Activated CD4-positive, alpha-beta T cell treated with anti-CD3 and anti-CD28 coated beads, Interleukin-2, Interleukin-6, amounts not matched to agents 100 ng/mL and 50 ng/mL, durations not matched to agents 16 hours and 8 hours (primary cell): ENCODE measurements at regions not wholly inside any gene's neighbourhood (a gene's known extent, or its start where the extent isn't known, plus 50 kb on each side); places are given as distances from the start of the nearest gene placed in this dataset.

Experiments used
- DNase-seq: peaks from one replicate; pipeline ENCODE4 v3.0.0-alpha.2; 2020

GRCh38 chr4:126058596-126058995 is 743.8 kb downstream of the FAT4 start:
- DNase-seq, result no peak

DNA sequence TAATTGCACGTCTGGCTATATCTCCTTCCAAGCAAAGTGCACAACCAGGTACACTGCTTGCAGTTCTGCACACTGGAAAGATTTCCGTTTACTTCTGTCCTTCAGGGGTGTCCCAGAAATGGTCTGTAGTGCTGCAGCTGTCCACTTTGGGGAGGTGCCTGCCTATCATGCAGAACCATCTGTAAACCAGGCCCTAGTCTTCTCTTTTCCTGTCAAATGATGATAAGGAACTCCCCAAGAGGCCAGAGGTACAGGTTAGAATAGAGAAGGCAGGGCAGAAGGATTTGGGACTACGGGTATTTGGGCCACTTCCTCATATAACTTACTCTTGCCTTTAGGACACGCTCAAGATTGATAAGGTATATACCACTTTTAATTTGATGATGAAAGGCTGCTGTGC is 746.9 kb downstream of the FAT4 start:
- no peak for DNase-seq

DNA sequence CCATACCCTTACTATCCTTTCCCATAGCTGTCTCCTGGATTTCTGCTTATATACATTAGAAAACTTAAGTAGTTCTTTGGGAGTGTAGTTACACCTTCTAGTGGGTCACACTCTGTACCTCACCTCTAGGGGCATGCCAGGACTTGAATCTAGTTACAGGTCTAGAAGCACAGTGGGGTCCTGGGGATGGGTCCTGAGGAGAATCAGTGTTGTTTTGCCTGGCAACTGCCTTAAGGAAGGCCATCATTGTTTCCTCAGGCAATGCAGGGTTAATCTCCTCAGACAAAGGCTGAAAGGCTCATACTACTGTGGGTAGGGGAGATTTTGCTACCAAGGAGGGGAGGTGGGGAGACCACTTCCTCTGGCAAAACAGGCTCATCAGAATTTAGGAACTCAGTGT is 750.3 kb downstream of the FAT4 start:
- DNase-seq, result no peak

- no peak for DNase-seq
Observed at GRCh38 chr4:126071346-126072333, 756.9 kb downstream of the FAT4 start.

DNA sequence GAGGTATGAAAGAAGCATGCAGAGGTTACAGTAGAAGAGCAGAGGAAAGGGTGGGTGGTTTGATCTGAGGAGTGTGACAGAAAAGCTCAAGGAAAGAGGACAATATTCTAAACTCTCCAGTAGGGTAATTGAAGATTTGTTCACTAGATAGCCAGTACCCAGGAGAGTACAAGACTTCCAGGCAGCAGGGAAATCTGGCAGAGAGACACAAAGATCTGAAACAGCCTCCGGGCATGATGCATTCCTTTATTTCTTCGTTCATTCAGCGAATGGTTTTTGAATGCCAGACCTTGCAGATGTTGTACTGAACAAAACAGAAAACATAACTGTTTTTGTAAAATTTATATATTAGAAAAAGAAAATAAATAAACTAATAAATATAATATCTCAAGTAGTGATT is 766.6 kb downstream of the FAT4 start:
- no peak for DNase-seq

- DNase-seq, result no peak
Observed at GRCh38 chr4:126086041-126086440, 771.3 kb downstream of the FAT4 start.

GRCh38 chr4:126087101-126087500 is 772.3 kb downstream of the FAT4 start:
- no peak for DNase-seq

GRCh38 chr4:126097155-126097799 is 782.5 kb downstream of the FAT4 start:
- DNase-seq, result no peak

- no peak for DNase-seq
Observed at GRCh38 chr4:126106658-126107057, 791.9 kb downstream of the FAT4 start.

DNA sequence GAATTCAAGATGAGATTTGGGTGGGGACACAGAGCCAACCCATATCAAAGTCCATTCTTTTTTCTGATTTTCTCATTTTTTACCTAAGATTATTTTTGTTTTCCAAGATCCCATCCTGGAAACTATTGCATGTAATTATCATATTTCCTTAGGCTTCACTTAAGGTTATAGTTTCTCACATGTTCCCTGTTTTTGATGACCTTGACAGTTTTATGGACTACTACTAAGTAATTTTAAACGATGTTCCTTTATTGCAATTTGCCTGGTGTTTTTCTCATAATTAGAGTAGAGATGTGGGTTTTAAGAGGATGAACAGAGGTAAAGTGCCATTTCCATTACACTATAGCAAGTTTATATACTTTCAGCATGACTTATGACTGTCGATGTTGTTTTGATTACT is 795.1 kb downstream of the FAT4 start:
- DNase-seq, result no peak

GRCh38 chr4:126113058-126113457 is 798.3 kb downstream of the FAT4 start:
- no peak for DNase-seq

- DNase-seq, result no peak
Observed at GRCh38 chr4:126123611-126124325, 809.0 kb downstream of the FAT4 start.

GRCh38 chr4:126124818-126125217 is 810.1 kb downstream of the FAT4 start:
- no peak for DNase-seq

- DNase-seq, result no peak
Observed at GRCh38 chr4:126130215-126130614, 815.5 kb downstream of the FAT4 start.

DNA sequence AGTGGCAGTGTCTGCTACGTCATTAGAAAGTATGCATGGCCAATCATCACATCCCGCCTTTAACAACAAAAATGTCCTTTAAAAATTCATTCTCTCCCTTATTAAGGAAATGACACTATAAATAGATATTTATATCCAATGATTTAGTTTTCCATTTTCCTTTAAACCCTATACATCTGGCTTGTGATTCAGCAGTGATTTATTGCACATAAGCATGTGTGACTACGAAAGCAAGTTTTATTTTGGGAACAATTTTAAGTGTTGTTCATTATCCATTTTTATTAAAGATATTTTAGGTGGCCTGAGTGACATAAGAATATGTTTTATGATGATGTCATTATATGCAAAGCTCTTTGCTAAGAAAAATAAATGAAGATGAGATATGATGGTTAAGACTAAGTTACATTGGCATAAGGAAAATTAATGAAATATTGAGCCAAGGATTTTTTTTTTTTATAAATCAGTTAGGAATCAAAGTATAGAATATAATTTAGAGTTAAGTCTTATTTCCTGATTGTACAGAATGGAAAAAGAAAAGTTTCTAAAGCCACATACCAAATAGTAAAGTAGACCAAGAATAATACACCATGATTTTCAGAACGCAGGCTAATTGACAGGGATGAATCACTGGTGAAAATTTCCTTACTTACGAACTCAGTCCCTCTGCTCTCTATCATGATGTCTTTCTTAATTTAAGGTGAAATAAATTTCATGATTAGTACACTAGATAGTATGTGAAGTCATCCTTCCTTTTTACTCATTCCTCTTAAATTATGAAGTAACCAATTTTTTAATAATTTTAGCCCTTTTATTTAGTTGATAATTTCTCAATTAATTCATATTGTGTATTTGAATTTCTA is 822.4 kb downstream of the FAT4 start:
- DNase-seq, result no peak

- DNase-seq, result no peak
Observed at GRCh38 chr4:126137782-126138170, 823.0 kb downstream of the FAT4 start.

- DNase-seq, result no peak
Observed at GRCh38 chr4:126144543-126145237, 829.9 kb downstream of the FAT4 start.

- no peak for DNase-seq
Observed at GRCh38 chr4:126168484-126168883, 853.7 kb downstream of the FAT4 start.

DNA sequence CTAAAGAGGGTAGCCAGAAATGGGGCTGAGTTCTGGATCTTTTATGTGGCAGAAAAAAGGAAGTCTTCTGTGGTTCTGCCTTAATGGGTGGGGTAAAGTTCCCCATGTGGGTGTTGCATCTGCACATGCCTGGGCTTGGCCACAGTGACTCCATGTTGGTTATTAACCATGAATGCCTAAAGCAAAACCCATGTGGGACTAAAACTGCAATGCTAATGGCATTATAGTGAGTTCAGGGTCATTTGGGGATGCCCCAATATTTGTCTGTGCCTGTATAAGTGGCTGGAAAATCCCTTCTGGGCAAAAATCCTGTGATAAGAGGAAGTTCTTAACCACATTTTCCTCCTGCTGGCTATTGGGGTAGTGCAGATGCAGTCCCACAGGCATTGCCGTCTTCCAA is 857.4 kb downstream of the FAT4 start:
- DNase-seq, result no peak

GRCh38 chr4:126174627-126175026 is 859.9 kb downstream of the FAT4 start:
- DNase-seq, result no peak

DNA sequence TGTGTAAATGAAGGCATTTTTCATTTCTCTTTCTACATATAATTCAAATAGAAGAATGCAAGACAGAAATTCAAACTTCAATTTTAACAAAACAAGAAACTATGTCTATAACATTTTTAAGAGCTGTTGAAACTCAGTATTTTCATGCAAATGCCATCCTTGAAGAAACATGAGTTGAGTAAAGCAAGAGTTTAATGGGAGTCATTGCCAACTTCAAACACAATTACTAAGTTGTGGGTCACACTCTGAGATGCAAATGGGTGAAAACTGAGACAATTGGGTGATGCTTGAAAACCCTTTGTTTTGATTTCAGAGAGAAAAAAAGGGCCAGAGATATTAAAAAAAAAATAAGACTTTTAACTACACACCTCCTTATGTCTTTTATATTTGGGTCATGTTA is 865.9 kb downstream of the FAT4 start:
- no peak for DNase-seq

- DNase-seq, result no peak
Observed at GRCh38 chr4:126182336-126182735, 867.6 kb downstream of the FAT4 start.
